ENCODE measurements at regions not wholly inside any gene's neighbourhood (a gene's known extent, or its start where the extent isn't known, plus 50 kb on each side); places are given as distances from the start of the nearest gene placed in this dataset.
A peak's percentile ranks its signal among the peaks of the same experiment; 100 is the strongest.

- Histone ChIP-seq H3K9ac (ENCODE audit: low read length) (no peak overlapping the region), H3K9me3 (replicated peaks; ENCODE audit: insufficient read depth, low read length) (no peaks in the 10 kb centered on the region), H3K4me3 (ENCODE audit: low read length) (peak overlapping the region; percentile 21; the same call in 1 of the 2 replicates), H3K4me1 (ENCODE audit: low read length) (peaks cover 12% of the 10 kb centered on the region), H3F3A (ENCODE audit: insufficient read depth, low read length) (peaks cover 10% of the 10 kb centered on the region; the same call in 1 of the 2 replicates), H3K79me2 (ENCODE audit: low read length) (no peaks in the 10 kb centered on the region), H3K27me3 (replicated peaks; ENCODE audit: insufficient read depth, low read length) (peaks cover 32% of the 10 kb centered on the region), H2AFZ (ENCODE audit: low read length) (no peak overlapping the region), H3K27ac (ENCODE audit: low read length) (no peak overlapping the region), H3K9me2 (replicated peaks; ENCODE audit: insufficient read depth, low read length) (no peaks in the 10 kb centered on the region), H3K4me2 (ENCODE audit: low read depth, low read length) (peak overlapping the region; percentile 62; the same call in 1 of the 2 replicates), H4K20me1 (ENCODE audit: insufficient read depth, low read length) (no peaks in the 10 kb centered on the region), H3K36me3 (replicated peaks; ENCODE audit: insufficient read depth, low read length) (no peaks in the 10 kb centered on the region)
- TF ChIP-seq EZH2 (optimal IDR thresholded peaks at IDR 0.05; ENCODE audit: low read depth, low read length) (no peak), EZH2phosphoT487 (IDR thresholded peaks at IDR 0.05; ENCODE audit: low read length) (no peak), CTCF (IDR thresholded peaks at IDR 0.05; ENCODE audit: low read length) (no peak)
- DNase-seq: no peak
Measured at GRCh38 chr9:78707080-78707479, 410.2 kb downstream of the PSAT1 start.

- no peaks in the 10 kb centered on the region for H3K79me2 ChIP-seq (ENCODE audit: low read length)
- H3F3A ChIP-seq (ENCODE audit: insufficient read depth, low read length): peaks cover 10% of the 10 kb centered on the region; the same call in 1 of the 2 replicates
- H3K9ac ChIP-seq (ENCODE audit: low read length): no peak overlapping the region
- H3K9me3 ChIP-seq (replicated peaks; ENCODE audit: insufficient read depth, low read length): no peaks in the 10 kb centered on the region
- H2AFZ ChIP-seq (ENCODE audit: low read length): no peak overlapping the region
- H3K27ac ChIP-seq (ENCODE audit: low read length): peak overlapping the region; percentile 14; the same call in 1 of the 2 replicates
- 0 out of 2 replicates have a peak overlapping the region, but pooled peaks have one; percentile 21 for H3K4me3 ChIP-seq (ENCODE audit: low read length)
- DNase-seq: peak; percentile 84
- no peaks in the 10 kb centered on the region for H4K20me1 ChIP-seq (ENCODE audit: insufficient read depth, low read length)
- no peaks in the 10 kb centered on the region for H3K36me3 ChIP-seq (replicated peaks; ENCODE audit: insufficient read depth, low read length)
- no peaks in the 10 kb centered on the region for H3K9me2 ChIP-seq (replicated peaks; ENCODE audit: insufficient read depth, low read length)
- no peak for TF ChIP-seq CTCF (IDR thresholded peaks at IDR 0.05; ENCODE audit: low read length)
- no peak for TF ChIP-seq EZH2phosphoT487 (IDR thresholded peaks at IDR 0.05; ENCODE audit: low read length)
- TF ChIP-seq EZH2 (optimal IDR thresholded peaks at IDR 0.05; ENCODE audit: low read depth, low read length): no peak
- peak overlapping the region; percentile 62 for H3K4me2 ChIP-seq (ENCODE audit: low read depth, low read length)
- H3K4me1 ChIP-seq (ENCODE audit: low read length): peaks cover 12% of the 10 kb centered on the region
- peaks cover 32% of the 10 kb centered on the region for H3K27me3 ChIP-seq (replicated peaks; ENCODE audit: insufficient read depth, low read length)
Measured at GRCh38 chr9:78707481-78707991, 410.6 kb downstream of the PSAT1 start.

- no peaks in the 10 kb centered on the region for H3K9me2 ChIP-seq (replicated peaks; ENCODE audit: insufficient read depth, low read length)
- H3K4me3 ChIP-seq (ENCODE audit: low read length): no peak overlapping the region
- TF ChIP-seq EZH2phosphoT487 (IDR thresholded peaks at IDR 0.05; ENCODE audit: low read length): no peak
- no peak for TF ChIP-seq CTCF (IDR thresholded peaks at IDR 0.05; ENCODE audit: low read length)
- TF ChIP-seq EZH2 (optimal IDR thresholded peaks at IDR 0.05; ENCODE audit: low read depth, low read length): no peak
- no peaks in the 10 kb centered on the region for H4K20me1 ChIP-seq (ENCODE audit: insufficient read depth, low read length)
- peaks cover 18% of the 10 kb centered on the region; the same call in 1 of the 2 replicates for H3K27me3 ChIP-seq (replicated peaks; ENCODE audit: insufficient read depth, low read length)
- no peak overlapping the region for H3K27ac ChIP-seq (ENCODE audit: low read length)
- H3K36me3 ChIP-seq (replicated peaks; ENCODE audit: insufficient read depth, low read length): no peaks in the 10 kb centered on the region
- no peak overlapping the region for H3K4me2 ChIP-seq (ENCODE audit: low read depth, low read length)
- no peak overlapping the region for H2AFZ ChIP-seq (ENCODE audit: low read length)
- H3K79me2 ChIP-seq (ENCODE audit: low read length): no peaks in the 10 kb centered on the region
- DNase-seq: no peak
- no peaks in the 10 kb centered on the region for H3K9me3 ChIP-seq (replicated peaks; ENCODE audit: insufficient read depth, low read length)
- peaks cover under 1% of the 10 kb centered on the region; the same call in 1 of the 2 replicates for H3F3A ChIP-seq (ENCODE audit: insufficient read depth, low read length)
- peaks cover 4% of the 10 kb centered on the region for H3K4me1 ChIP-seq (ENCODE audit: low read length)
- H3K9ac ChIP-seq (ENCODE audit: low read length): no peak overlapping the region
Measured at GRCh38 chr9:78712903-78713613, 416.1 kb downstream of the PSAT1 start.
